Brain microvascular endothelial cell (primary cell): ENCODE measurements at regions not wholly inside any gene's neighbourhood (a gene's known extent, or its start where the extent isn't known, plus 50 kb on each side); places are given as distances from the start of the nearest gene placed in this dataset.

Experiments used
- DNase-seq: peaks from one replicate; pipeline ENCODE4 v3.0.0-alpha.2; 2020
- H3K27ac ChIP-seq: fragments of 250-450 bp; sonication (Bioruptor Pico); 2 replicates; pipeline ENCODE4 v1.5.1; 2020; ENCODE audit warnings: mild to moderate bottlenecking, moderate library complexity
- H3K27me3 ChIP-seq: fragments of 250-450 bp; sonication (Bioruptor Pico); replicated peaks from 2 replicates; pipeline ENCODE4 v1.5.1; 2020; ENCODE audit warnings: mild to moderate bottlenecking
- H3K36me3 ChIP-seq: fragments of 250-450 bp; sonication (Bioruptor Pico); replicated peaks from 2 replicates; pipeline ENCODE4 v1.5.1; 2020; ENCODE audit warnings: mild to moderate bottlenecking
- H3K4me3 ChIP-seq: 2 replicates; pipeline ENCODE4 v1.5.1; 2011; ENCODE audit warnings: low read depth, mild to moderate bottlenecking, control low read depth, low read length, moderate library complexity
- CTCF ChIP-seq: IDR thresholded peaks from 2 replicates; pipeline ENCODE4 v1.5.1; 2011; ENCODE audit warnings: low read depth, mild to moderate bottlenecking, moderate library complexity, low read length, control low read depth, inconsistent platforms; ENCODE audit errors: missing control alignments
- in situ Hi-C: cut with HindIII; loops from 2 replicates; pipeline ENCODE4 v1.10.0; 2017; ENCODE audit warnings: low sequenced_read_pairs, low pct_ligation_motif_present

GRCh38 chr13:40494513-40494912, 171.9 kb downstream of the FOXO1 start:
- no peak for DNase-seq
- H3K36me3 ChIP-seq, result no peaks in the 10 kb centered on the region
- H3K27me3 ChIP-seq, result no peaks in the 10 kb centered on the region
- H3K4me3 ChIP-seq, result no peak overlapping the region
- no peak for TF ChIP-seq CTCF
- in situ Hi-C loops, result no loop called here
- H3K27ac ChIP-seq, result no peak overlapping the region

- no peak overlapping the region for H3K27ac ChIP-seq
- H3K27me3 ChIP-seq, result no peaks in the 10 kb centered on the region
- no peak overlapping the region for H3K4me3 ChIP-seq
- no peaks in the 10 kb centered on the region for H3K36me3 ChIP-seq
- no peak for DNase-seq
- TF ChIP-seq CTCF, result no peak
- in situ Hi-C loops, result no loop called here
Observed at GRCh38 chr13:40494946-40495620, 171.4 kb downstream of the FOXO1 start.

- H3K4me3 ChIP-seq, result no peak overlapping the region
- no peak for TF ChIP-seq CTCF
- no peaks in the 10 kb centered on the region for H3K27me3 ChIP-seq
- no peak overlapping the region for H3K27ac ChIP-seq
- no peak for DNase-seq
- in situ Hi-C loops, result no loop called here
- H3K36me3 ChIP-seq, result no peaks in the 10 kb centered on the region
Observed at GRCh38 chr13:40495621-40496001, 170.8 kb downstream of the FOXO1 start.

- H3K36me3 ChIP-seq, result no peaks in the 10 kb centered on the region
- no peak for DNase-seq
- in situ Hi-C loops, result no loop called here
- TF ChIP-seq CTCF, result no peak
- no peaks in the 10 kb centered on the region for H3K27me3 ChIP-seq
- no peak overlapping the region for H3K4me3 ChIP-seq
- H3K27ac ChIP-seq, result no peak overlapping the region
Observed at GRCh38 chr13:40496035-40496810, 170.2 kb downstream of the FOXO1 start.

- in situ Hi-C loops, result no loop called here
Observed at GRCh38 chr13:40498461-40498860, 168.0 kb downstream of the FOXO1 start.

More at GRCh38 chr13:40498461-40498860, 168.0 kb downstream of the FOXO1 start:
- no peak for TF ChIP-seq CTCF
- Histone ChIP-seq H3K27ac (no peak overlapping the region), H3K27me3 (no peaks in the 10 kb centered on the region), H3K4me3 (no peak overlapping the region), H3K36me3 (no peaks in the 10 kb centered on the region)
- no peak for DNase-seq
